ENCODE measurements at regions not wholly inside any gene's neighbourhood (a gene's known extent, or its start where the extent isn't known, plus 50 kb on each side); places are given as distances from the start of the nearest gene placed in this dataset.

- TF ChIP-seq CTCF (IDR thresholded peaks at IDR 0.05; ENCODE audit: low read depth, low read length) (no peak), POLR2A (IDR thresholded peaks at IDR 0.05; ENCODE audit: extremely low read depth, insufficient read length) (no peak), MYC (IDR thresholded peaks at IDR 0.05; ENCODE audit: low read depth, low read length) (no peak)
Observed at GRCh38 chr1:59026472-59026948, 242.7 kb upstream of the JUN start.

Measured in NB4 (cell line).